NCI-H2081 (cell line): ENCODE measurements at regions not wholly inside any gene's neighbourhood (a gene's known extent, or its start where the extent isn't known, plus 50 kb on each side); places are given as distances from the start of the nearest gene placed in this dataset.

Source experiments
- DNase-seq, 2 experiments: peaks; one replicate each; lab custom pipeline; 2025; lab: John Stamatoyannopoulos, UW

DNA sequence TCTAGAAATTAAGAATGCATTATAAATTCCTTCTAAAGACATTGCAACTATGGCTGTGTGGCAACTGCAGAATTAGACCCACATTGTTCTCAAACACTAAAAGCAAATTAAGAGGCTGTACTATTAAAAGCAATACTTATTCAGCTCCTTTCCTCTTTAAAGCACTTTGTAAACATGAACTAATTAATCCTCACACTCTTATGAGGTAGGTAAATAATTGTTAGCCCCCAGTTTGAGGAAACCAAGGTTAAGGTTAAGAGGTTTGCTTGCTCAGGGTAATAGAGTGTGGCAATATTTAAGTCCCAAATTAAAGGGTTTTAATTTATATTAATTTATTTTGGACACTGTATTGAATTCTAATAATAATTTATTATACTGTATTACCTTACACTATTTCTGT, 553.8 kb downstream of the LRRIQ3 start:
- DNase-seq, result no peak

DNA sequence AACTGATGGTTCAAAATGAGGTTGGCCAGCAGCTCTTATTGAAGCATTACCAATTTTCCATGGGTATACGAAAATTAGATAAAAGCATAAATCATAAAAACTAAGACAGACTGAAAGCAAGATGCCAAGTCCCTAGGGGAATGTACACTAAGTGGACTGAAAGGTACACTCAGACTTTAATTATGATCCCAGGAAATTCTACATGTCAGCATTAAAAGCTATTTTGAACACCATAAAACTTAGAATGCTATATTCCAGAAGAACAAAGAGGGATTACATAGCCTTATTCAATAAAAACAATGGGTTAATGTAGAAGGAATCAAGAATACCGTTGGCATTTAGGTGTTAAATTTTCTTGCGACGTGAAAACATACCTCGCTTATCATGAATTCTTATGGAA, 558.5 kb downstream of the LRRIQ3 start:
- DNase-seq, result no peak

DNA sequence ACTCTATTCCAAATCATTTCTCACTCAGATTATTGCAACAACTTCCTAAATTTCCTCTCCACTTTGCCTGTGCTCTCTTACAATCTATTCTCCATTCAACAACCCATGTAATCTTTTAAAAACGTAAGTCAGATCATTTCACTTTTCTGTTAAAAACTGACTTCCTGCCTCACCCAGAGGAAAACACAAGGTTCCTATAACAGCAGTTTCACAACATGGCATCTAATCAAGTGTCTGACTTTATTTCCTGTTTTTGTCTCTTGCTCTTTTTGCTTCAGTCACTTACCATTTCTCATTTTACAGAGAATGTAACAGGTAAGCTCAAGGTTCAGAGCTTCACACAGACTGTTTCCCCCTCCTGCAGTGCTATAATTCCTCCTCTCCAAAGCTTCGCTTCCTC, 560.7 kb downstream of the LRRIQ3 start:
- DNase-seq, result no peak

DNA sequence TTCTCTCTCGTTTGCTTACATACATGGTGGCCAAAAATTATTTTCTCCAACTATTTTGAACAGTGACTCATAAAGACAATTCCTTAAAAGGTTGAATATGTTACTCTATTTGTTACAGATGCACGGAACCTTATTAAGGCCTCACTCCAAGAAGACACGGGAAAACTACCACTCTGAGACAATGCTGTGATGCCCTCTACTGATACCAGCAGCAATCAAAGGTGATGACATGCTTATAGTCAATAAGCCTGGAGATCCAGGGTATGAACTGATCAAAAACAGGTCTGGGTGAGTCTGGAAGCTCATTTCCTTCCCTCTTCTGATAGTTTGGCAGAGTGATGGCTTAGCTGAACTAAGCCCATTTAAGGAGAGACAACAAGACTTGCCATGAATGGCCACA, 563.0 kb downstream of the LRRIQ3 start:
- DNase-seq, result no peak

DNA sequence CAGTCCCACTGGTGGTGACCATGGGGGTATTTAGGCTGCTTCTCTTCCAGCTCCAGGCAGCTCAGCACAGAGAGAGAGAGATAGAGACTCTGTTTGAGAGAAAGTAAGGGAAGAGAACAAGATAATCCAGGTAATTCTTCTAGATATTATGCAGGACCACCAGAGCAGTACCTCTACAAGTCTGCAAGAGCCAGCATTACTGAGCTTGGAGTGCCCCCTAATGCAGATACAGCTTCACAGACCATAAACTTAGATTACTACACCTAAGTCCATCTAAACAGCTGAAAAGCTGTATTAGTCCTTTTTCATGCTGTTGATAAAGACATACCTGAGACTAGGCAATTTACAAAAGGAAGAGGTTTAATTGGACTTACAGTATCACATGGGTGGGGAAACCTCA, 570.3 kb downstream of the LRRIQ3 start:
- DNase-seq, result no peak

DNA sequence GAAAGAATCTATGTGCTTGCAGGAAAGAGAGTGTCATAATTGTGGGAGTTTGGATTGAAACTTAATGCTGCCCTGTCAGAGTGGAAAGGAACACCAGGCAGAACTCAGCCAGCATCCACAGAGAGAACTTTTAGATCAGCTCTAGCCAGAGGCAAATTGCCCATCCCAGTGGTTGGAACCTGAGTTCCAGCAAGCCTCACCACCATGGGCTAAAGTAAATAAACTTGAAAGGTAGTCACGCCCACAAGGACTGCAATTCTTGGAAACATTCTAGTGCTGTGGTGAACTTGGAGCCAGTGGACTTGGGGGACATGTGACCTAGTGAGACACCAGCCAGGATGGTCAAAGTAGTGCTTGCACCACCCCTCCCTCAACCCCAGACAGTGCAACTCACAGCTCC, 571.6 kb downstream of the LRRIQ3 start:
- no peak for DNase-seq

DNA sequence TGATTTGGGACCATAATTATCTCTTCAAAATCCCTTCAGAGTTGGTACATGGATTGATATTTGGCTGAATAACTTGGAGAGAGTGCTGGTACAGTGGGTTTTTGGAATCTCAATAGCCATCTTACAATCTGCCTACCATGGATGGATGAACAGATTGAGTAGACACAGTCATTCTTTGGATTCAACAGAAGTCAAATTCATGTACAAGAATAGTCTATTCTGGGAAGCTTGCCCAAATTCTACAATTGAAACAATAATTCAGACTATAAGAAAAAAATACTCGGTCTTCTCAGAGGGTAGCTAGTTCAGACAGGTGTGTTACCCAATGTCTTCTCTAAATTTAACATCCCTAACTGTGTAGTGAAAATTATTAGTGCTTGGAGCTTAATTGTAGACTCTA, 574.0 kb downstream of the LRRIQ3 start:
- DNase-seq, result no peak

DNA sequence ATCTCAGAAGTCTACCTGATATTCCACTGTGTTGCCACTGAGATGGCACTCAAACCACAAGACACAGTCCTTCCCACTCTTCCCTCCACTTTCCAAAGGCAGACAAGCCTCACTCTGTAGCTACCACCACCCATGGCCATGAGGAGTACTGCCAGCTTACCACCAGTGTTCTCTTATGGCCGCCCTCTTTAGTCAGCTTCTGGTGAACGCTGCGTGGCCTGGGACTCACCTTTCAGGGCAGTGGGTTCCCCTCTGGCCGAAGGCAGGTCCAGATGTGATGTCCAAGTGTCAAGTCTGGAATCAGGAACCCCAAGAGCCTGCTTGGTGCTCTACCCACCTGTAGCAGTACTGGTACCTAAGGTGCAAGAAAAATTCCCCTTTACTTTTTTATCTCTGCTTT, 580.8 kb downstream of the LRRIQ3 start:
- no peak for DNase-seq

DNA sequence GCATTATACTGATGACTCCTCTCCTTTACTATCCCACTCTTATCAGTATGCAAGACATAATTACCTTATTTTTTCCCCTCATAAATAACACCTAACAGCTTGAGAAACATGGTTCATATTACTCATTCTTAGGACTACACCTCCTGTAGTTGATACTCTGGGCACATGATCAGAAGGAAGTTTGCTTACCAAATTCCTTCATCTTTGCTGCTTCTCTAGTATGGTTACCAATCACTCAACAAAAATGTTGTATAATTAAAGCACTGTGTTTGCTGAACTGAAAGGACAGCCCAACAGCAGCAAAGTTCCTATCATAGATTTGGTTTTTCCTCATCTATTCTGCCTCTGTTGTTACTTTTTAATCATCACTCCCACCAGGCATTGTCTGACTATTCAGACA, 586.3 kb downstream of the LRRIQ3 start:
- DNase-seq, result no peak

DNA sequence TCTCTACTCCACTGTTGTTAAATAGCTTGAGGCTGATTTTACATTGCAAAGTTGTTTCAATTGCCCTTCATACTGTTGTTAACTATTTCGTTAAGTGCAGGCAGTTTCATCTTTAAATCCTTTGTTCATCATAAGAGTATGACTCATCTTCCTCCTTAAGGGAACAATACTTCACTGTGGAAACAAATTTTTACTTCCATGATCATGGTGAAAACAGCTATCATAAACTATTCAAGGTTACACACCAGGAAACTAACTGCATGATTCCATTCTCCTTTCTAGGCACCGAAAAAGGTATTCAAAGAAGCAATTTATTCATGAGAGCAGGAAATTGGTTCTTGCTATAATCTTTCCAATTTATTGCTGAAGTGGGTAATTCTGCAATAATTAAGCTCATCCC, 593.2 kb downstream of the LRRIQ3 start:
- DNase-seq, result no peak

DNA sequence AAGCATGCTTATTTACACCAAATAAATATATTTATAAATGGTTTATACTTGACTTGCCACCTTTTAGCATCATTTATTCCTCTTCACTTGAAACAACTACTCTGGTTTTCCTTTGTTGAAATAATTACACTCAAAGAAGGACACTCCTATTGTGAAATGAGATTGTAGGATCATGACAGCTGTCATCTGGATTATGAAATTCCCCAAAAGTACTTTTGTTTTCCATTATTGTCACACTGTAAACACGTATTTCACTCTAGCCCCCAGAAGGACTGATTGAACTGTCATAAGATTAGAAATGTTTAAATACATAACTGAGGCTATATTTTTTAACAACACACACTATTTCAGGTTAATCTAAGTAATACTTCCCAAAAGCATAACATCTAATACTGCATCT, 593.8 kb downstream of the LRRIQ3 start:
- no peak for DNase-seq

DNA sequence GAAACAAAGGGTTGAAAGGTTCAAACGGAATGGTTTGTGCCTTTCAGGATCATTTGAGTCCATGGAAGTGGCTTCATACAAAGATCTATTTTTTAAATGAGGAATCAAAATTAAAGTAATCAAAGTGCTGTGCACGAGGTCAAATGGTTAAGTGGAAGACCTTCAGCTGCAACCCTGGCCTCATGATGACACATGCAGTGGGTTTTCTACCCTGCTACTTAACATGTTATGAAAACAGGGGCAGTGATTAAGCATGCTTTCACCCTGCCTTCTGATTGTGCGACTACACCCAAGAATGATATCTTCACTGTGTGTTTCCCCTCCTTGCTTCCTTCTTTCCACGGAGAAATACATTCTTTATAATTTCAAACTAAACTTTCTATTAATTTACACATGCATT, 604.2 kb downstream of the LRRIQ3 start:
- no peak for DNase-seq

DNA sequence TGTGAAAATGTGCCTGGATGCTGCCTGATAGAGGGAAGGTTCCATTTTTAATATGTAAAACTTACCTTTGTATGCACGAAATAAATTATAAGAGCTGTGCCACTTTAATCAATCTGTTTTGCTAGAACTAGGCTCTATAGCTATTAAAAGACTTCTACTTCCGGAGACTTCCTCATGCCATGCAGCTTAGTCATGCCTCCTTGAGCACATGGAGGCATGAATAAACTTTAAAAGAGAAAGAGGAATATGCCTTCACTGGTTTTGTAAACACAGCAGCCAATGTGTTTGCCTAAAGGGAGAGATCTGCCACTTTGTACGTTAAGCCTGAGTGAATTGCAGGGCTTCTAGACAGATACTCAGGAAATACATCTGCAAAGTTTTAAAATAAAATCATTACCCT, 604.6 kb downstream of the LRRIQ3 start:
- no peak for DNase-seq

DNA sequence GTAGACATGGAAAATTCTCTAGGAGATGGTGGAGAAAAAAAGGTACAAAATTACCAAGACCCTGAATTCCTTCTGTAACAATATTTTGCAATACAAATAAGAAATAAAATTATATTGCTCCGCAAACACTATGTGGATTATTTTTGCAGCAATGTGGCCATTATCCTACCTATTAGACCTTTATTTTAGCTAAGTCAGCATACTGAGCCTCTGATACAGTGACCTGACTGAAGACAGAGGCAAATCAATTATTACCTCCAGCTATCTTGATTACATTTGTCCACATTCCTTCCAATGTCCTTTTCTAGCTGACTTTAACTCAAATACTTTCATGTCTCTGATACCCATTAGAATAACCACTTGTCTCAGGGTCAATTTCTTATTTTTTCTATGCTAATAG, 610.9 kb downstream of the LRRIQ3 start:
- no peak for DNase-seq

DNA sequence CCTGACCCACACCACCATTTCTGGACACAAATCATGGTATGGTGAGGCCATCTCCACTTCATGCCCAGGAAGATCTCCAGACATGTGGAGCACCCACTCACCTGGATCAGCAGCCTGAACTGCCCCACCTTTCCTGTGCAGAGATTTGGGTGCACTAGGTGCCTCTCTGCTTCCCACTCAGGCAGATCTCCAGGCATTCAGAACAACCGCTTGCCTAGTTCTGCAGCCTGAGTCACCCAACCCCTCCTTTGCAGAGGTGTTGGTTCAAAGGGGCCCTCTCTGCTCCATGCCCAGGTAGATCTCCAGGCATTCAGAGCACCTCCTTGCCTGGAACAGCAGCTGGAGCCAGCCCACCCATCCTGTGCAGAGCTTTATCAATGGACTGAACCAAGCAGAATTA, 620.8 kb downstream of the LRRIQ3 start:
- DNase-seq, result no peak

DNA sequence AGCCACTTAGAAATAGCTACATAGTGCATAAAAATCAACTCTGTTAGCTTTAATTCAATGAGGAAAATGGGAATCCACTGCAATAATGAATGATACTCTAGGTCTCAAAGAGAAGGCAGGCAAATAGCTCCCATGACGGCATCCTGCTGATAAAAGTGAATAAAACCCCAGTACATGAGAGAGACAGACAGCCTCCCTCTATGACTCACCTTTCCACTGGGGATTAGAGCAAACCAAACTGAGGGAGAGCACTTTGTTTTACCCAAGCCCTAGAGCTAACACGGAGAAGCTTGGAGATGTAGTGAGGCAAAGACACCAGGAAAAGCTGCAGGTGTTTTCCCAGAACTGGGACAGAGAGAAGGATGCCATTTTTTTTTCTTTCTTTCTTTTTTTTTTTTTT, 621.9 kb downstream of the LRRIQ3 start:
- DNase-seq, result no peak

DNA sequence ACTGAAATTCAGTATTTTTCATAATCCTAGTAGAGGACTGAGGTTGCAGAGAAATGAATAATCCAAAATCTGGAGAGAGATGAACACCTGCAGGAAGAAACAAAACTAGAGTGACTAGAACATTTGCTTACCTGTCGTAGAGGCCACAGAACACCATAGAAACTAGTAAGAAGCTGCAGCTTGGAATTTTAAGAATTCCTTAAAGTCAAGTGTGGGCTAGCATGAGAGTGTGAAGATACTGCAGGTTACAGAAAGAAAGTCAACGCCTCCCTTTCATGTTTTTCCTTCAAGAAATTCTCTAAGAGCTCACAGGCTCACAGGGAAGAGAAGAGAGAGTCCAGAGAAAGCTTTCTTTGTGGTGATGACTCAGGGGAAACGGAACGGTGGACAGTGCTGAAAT, 633.7 kb downstream of the LRRIQ3 start:
- no peak for DNase-seq

DNA sequence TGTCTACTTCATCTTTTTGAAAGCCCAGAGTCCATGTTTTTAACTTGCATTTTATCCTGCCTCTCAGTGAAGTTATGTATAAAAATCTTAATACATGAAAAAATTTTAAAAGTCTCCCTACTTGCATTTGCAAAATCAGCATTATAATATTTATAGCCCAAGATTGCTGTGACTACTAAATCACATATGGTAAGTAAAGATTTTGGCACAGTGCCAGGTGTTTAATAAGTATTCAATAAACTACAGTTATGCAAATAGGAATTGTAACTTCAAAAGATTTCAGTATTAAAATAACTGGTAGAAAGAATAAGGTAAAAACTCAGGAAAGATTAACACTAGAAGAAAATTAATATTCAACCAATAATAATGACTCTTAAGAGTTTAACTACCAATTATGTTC, 641.7 kb downstream of the LRRIQ3 start:
- DNase-seq, result no peak

DNA sequence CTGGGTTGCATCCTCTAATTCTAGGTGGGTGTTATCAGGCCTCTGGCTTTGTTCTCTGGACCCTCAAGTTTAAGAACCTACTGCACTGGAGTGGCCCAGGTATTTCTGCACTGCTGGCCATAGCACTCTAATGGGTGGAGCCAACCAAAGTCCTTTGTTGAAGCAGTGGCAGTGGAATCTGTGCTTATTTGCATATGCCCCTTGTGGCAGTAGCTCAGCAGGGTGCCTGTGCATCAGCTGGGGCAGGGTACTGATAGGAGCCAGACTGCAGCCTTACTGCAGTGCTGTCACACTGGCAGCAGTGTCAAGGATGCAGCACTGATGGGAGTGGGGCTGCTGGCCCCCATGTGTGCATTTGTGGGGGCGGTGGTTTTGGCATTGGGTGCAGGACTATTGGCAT, 660.6 kb downstream of the LRRIQ3 start:
- no peak for DNase-seq

DNA sequence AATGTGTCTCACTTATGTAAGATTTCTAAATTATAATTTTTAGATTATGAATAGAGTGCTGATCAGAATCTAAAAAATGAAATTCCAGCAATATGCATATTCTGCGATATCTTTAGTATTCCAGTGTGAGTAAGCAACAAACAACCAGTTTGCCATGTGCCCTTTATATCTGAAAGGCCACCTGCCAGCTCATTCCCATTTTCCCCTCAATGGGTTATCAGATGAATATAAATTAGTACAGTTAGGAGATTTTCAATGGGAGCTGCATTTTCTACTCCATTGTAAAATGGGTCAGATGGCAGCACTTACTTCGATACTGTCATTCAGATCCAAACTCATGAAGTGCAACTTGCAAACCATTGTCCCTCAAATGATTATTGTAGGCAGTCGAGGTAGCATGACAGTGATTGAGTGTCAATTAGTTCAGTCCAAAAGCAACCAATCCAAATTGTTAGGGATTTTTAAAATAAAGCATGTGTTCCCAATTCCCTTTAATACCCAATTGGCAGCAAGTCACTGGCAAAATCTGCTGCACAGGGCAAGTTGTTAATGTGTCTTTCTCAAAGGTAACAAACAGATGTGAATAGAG, 680.3 kb downstream of the LRRIQ3 start:
- DNase-seq, result no peak

DNA sequence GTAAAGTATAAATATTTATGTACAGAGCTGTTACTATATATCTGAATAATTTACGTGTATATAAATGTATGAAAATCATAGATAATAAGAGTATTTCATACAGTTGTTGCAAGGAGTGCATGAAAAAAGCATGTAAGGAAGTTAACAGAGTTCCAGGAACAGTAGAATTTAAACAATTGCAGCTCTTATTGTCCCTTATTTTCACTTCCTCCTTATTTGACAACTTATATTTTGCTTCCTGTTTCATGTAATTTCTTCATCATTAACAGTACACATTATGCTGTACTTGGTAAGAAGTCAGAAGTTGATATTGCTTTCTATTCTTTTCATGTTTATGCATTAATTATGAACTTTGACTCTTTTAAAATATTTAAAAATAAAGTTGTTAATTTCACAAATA, 681.5 kb downstream of the LRRIQ3 start:
- DNase-seq, result no peak

DNA sequence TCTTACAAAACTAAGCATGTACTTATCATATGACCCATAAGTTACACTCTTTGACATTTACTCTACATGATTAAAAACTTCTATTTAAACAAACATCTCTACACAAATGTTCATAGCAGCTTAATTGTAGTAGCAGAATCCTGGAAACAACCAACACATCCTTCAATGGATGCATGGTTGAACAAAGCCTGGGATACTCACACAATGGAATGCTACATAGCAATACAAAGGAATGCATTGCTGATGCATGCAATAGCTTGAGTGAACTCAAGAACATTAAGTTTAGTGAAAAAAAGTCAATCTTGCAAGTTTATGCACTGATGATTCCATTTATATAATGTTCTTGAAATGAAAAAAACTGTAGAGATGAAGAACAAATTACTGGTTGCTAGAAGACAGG, 686.9 kb downstream of the LRRIQ3 start:
- no peak for DNase-seq

DNA sequence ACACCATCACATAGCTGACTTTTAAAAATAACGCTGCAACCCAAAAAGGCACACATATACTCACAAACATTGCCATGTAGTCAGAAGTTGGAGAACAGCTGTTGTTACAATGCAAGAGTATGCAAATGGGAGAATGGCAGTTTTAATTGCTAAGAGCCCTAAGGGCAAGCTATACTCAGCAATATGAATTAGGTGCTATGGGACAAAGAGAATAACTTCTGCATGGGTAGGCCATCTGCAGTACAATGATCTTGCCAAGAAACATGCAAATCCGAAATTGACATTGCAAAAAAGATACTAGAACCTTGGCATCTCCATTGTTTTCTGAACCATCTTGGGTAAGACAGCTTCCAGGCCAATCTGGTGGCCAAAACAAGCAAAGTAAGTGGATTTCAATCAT, 697.8 kb downstream of the LRRIQ3 start:
- no peak for DNase-seq

DNA sequence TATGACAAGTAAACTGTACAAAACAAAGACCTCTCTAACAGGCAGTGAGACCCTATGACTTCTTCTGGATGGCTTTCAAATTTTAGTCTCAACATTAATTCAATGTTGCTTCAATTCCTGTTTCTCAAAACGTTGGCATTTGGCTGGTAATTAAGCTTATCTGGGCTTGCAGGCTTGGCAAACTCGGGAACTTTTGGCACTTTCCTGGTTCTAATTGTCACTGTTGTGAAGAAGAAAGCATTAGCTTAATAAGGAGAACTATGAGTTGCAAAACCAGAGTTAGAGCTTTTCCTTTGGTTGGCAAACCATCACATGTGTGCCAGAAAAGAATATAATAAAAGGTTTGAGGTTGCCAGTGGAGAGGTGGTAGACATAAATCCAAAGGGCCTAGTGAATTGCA, 698.3 kb downstream of the LRRIQ3 start:
- DNase-seq, result no peak

DNA sequence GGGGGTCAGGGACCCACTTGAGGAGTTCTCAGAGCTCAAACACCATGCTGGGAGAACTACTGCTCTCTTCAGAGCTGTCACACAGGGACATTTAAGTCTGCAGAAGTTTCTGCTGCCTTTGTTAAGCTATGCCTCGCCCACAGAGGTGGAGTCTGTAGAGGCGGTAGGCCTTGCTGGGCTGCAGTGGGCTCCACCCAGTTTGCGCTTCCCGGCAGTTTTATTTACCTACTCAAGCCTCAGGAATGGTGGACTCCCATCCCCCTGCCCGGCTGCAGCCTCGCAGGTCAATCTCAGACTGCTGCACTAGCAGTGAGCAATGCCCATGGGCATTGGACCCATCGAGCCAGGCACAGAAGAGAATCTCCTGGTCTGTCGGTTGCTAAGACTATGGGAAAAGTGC, 706.4 kb downstream of the LRRIQ3 start:
- no peak for DNase-seq
